Activated T-helper 1 cell treated with anti-CD3 and anti-CD28 coated beads, Interleukin-12 subunit alpha, Interleukin-12 subunit beta, Interleukin-2, Interleukin-4 antibody, amounts not matched to agents 30 ng/mL and 10 ng/mL and 1 ng/mL, durations not matched to agents 14 hours and 24 hours and 36 hours (primary cell): ENCODE measurements at regions not wholly inside any gene's neighbourhood (a gene's known extent, or its start where the extent isn't known, plus 50 kb on each side); places are given as distances from the start of the nearest gene placed in this dataset.

Experiments
- DNase-seq: peaks from one replicate; pipeline ENCODE4 v3.0.0; 2021; ENCODE audit warnings: low spot score
- H3K27ac Mint-ChIP-seq: one replicate; pipeline ENCODE4 v1.8.0; 2021; ENCODE audit warnings: mild to moderate bottlenecking, mixed read lengths
- H3K27me3 Mint-ChIP-seq: one replicate; pipeline ENCODE4 v1.8.0; 2022; ENCODE audit warnings: mild to moderate bottlenecking, moderate library complexity, mixed read lengths; ENCODE audit not compliant: insufficient read depth
- H3K36me3 Mint-ChIP-seq: one replicate; pipeline ENCODE4 v1.8.0; 2021; ENCODE audit warnings: low read depth, mixed read lengths
- H3K4me1 Mint-ChIP-seq: one replicate; pipeline ENCODE4 v1.8.0; 2021; ENCODE audit warnings: low read depth, mixed read lengths
- H3K4me3 Mint-ChIP-seq: one replicate; pipeline ENCODE4 v1.8.0; 2021; ENCODE audit warnings: mild to moderate bottlenecking, moderate library complexity, mixed read lengths
- H3K9me3 Mint-ChIP-seq: one replicate; pipeline ENCODE4 v1.8.0; 2021; ENCODE audit warnings: mixed read lengths
- intact Hi-C: fragments of 100-400 bp; cut with micrococcal nuclease; formaldehyde crosslinking; loops from one replicate; pipeline ENCODE4 v1.15.1; 2024

DNA sequence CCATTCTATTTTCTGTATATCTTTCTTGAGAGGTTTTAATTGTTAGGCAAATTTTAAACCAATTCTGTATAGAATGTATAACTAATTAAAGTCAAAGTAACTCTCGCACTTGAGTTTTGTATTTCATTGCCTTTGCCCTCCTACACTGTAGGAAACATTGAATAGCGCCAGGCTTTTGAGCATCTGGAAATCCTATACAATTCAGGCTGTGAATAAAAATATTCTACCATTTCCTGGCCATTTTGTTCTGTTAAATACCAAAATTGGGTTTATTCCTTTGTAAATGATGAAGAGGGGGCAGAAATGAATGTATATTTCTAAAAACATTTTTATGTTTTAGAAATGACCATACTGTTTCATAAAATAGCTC lies 571.8 kb upstream of the CLINT1 start:
- Mint-ChIP-seq H3K27me3 (no peaks in the 10 kb centered on the region), H3K36me3 (peaks cover 5% of the 10 kb centered on the region), H3K4me3 (no peak overlapping the region), H3K4me1 (peaks cover 40% of the 10 kb centered on the region), H3K27ac (no peak overlapping the region), H3K9me3 (peaks cover 18% of the 10 kb centered on the region)
- DNase-seq: no peak
- intact Hi-C loops: no loop called here

DNA sequence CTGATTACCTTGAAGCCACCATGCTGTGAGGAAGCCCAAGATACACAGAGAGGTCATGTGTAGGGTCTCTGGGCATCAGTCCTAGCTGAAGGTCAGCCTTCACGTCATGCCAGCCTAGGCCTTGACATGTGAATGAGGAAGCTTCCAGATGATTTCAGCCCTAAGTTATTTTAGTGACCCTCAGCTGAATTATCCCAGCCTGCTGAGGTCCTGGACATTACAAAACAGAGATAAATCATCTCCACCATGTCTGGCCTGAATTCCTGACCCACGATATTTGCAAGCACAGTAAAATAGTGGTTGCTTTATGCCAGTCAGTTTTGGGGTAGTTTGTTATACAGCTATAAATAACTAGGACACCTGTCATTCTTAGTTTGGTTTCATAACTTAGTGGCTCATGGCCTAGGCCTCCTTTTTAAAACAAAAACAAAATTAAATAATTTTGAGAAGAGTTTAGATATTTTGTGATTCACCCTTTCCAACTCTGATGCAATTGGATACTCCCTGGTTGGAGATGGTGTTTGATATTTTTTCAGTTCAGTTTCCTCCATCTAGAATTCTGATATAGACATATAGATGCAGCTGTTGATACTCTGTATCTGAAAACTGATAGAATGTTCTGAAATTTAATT lies 571.3 kb upstream of the CLINT1 start:
- Mint-ChIP-seq H3K9me3 (peaks cover 18% of the 10 kb centered on the region), H3K36me3 (peaks cover 4% of the 10 kb centered on the region), H3K27me3 (no peaks in the 10 kb centered on the region), H3K4me1 (peaks cover 35% of the 10 kb centered on the region), H3K27ac (no peak overlapping the region), H3K4me3 (no peak overlapping the region)
- DNase-seq: no peak
- intact Hi-C loops: no loop called here

DNA sequence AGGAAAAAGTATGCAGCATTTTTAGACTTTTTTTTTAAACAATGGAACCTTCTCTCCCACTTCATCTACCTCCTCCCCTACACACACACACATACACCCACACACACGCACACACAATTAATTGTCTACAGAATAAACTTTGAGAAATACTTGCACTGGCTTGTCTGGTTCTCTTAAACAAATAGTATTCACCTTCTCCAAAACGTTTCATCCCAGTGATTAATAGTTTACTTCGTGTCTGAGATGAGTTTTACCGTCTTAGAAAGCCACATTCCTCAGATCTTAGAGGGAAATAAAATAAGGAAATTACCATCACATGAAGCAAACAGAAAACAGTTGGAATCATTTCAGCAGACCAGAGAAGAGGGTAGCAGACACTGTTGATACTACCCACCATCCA lies 570.6 kb upstream of the CLINT1 start:
- intact Hi-C loops: no loop called here
- peaks cover 18% of the 10 kb centered on the region for H3K9me3 Mint-ChIP-seq
- H3K4me1 Mint-ChIP-seq: peaks cover 28% of the 10 kb centered on the region
- H3K27ac Mint-ChIP-seq: no peak overlapping the region
- H3K36me3 Mint-ChIP-seq: peaks cover 4% of the 10 kb centered on the region
- H3K27me3 Mint-ChIP-seq: no peaks in the 10 kb centered on the region
- no peak for DNase-seq
- no peak overlapping the region for H3K4me3 Mint-ChIP-seq

DNA sequence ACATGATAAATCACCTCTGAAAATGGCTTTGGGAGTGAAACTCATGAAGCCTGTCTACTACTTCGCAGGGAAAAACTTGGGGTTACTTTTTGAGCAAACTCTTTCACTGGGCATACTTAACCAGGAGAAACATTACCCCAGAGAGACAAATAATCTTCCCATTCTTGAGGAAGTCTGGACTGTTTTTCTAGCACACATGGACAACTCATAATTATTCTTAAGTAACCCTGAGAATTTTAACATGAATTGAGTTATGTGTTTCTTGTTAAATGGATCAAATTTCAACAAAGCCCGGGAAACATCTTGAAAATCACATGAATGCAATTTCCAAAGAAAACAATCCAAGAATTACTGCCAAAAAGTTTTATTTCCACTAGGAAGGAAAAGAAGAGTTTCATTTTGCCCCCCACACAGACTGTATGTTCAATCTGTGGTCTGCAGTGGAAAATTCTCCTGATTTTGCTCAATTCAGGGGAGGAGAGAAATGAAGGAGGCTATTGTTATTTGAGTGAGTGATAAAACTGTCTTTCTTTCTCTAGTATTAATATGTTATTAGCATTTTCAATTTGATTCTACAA lies 564.8 kb upstream of the CLINT1 start:
- H3K27ac Mint-ChIP-seq: no peak overlapping the region
- intact Hi-C loops: no loop called here
- no peak for DNase-seq
- no peaks in the 10 kb centered on the region for H3K27me3 Mint-ChIP-seq
- peaks cover 6% of the 10 kb centered on the region for H3K9me3 Mint-ChIP-seq
- H3K36me3 Mint-ChIP-seq: peaks cover 2% of the 10 kb centered on the region
- H3K4me3 Mint-ChIP-seq: no peak overlapping the region
- H3K4me1 Mint-ChIP-seq: no peaks in the 10 kb centered on the region

DNA sequence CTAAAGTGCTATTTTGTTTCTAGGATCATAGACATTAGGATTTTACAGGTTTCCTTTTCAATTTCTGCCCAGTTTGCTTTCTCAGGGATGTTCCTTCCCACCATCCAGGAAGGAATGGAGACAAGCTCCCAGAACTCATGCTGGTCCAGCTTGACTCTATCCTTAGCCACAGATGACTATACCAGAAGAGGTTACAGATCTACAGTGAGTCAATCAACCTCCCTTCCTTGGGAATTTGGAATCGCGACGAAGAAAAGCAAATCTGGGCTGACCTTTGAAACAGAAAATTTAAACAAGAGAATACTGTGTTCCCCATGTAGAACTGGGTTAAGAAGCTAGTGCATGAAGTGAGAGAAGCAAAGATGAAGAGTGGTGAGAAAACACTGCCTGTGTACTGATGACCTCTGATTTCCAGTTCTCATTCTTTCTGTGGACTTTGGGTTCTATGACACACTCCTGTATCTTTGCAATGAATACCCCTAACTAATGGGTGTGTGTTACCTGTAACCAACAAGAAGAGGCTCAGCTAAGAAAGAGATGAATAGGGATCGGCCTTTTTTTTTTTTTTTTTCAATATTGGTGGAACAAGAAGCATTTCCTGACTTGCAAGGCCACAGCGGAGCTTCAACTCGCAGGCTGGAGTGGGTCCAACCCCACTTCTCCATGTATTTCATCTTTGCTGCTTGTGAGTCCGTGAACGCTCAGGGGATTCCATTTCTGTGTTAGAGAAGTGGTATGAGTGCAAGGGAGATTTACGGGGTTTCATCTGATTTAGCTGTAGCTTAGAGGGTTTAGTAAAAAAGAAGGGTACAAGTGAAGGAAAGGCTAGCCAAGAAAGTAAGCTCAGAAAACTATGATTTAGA lies 563.9 kb upstream of the CLINT1 start:
- Mint-ChIP-seq H3K36me3 (peaks cover 2% of the 10 kb centered on the region), H3K27ac (no peak overlapping the region), H3K4me3 (no peak overlapping the region), H3K27me3 (no peaks in the 10 kb centered on the region), H3K4me1 (no peaks in the 10 kb centered on the region), H3K9me3 (peaks cover 6% of the 10 kb centered on the region)
- no peak for DNase-seq
- intact Hi-C loops: no loop called here

DNA sequence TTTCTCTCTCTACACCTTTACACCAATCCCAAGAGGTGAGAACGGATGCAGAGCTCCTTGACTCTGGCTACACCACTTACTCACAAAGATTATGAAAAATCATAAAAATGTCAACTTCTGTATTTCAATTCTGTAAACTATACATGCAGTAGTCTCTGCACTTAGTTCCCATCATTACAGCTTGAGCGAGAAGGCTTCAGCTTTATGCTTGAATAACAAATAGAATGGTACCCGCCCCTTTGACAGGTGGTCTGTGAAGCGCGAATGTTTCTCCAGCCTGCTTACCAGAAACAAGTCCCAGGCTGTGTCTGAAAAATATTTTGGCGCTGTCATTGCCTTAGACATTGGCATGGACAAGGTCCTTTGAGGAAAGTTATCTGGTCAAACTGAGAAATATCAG lies 562.4 kb upstream of the CLINT1 start:
- DNase-seq: no peak
- Mint-ChIP-seq H3K27me3 (no peaks in the 10 kb centered on the region), H3K36me3 (peaks cover 2% of the 10 kb centered on the region), H3K9me3 (peaks cover 6% of the 10 kb centered on the region), H3K4me1 (no peaks in the 10 kb centered on the region), H3K4me3 (no peak overlapping the region), H3K27ac (no peak overlapping the region)
- intact Hi-C loops: no loop called here

DNA sequence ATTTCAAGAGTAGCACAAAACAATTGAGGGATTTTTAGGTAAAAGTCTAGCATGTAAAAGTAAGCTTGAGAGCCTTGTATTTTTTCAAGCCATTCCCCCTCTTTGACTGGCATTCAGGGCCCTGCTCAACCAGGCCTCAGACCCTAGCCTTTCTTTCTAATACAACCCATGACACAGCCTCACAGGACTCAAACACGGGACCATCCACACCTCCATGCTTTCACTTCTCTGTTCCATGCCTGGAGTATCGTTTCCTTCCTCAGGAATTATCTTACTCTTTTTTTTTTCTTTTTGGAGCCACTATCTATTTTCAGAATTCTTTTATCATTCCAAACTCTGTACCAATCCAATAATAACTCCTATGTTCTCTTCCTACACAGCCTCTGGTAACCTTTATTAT lies 560.2 kb upstream of the CLINT1 start:
- Mint-ChIP-seq H3K4me3 (no peak overlapping the region), H3K27ac (no peak overlapping the region), H3K9me3 (peaks cover 6% of the 10 kb centered on the region), H3K4me1 (no peaks in the 10 kb centered on the region), H3K36me3 (peaks cover 2% of the 10 kb centered on the region), H3K27me3 (no peaks in the 10 kb centered on the region)
- intact Hi-C loops: no loop called here
- no peak for DNase-seq

DNA sequence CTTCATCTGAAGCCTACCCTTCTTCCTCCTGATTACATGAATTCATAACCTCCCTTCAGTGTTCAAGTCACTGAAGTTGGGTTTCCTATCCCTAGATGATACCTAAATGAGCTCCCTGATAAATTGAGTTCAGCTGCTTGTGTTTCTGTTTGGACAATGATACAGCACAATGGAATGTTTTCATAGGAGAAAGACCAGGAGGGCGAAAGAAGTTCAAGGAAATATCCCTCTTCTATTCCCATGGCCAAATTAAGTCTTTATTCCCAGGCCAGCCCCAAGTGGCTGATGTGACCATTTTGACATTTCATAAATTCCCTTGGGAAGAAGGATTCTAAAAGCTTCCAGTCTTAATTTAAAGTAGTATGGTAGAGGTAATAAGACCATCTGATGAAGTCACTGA lies 555.8 kb upstream of the CLINT1 start:
- intact Hi-C loops: no loop called here
- Mint-ChIP-seq H3K4me3 (no peak overlapping the region), H3K9me3 (no peaks in the 10 kb centered on the region), H3K4me1 (no peaks in the 10 kb centered on the region), H3K27ac (no peak overlapping the region), H3K27me3 (no peaks in the 10 kb centered on the region), H3K36me3 (no peaks in the 10 kb centered on the region)
- DNase-seq: no peak

DNA sequence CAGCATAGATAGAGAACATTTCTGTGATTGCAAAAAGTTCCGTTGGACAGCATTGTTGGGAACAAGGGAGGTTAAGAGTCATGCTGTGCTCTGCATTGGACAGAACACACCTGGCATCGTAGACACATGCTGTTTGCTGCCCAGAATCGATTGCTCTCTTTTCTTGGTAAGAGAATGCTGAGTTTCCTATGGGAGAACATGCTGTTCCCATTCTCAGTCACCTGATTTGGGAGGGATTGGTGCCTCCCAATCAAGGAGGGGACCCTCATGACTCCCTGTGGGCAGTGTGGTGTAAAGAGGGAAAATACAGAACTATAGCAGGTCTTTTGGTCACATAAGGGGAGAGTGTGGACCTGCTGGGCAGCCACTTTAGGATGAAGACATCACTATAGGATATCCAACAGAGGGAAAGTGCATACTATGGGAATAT lies 555.4 kb upstream of the CLINT1 start:
- DNase-seq: no peak
- Mint-ChIP-seq H3K9me3 (no peaks in the 10 kb centered on the region), H3K27me3 (no peaks in the 10 kb centered on the region), H3K4me3 (no peak overlapping the region), H3K36me3 (no peaks in the 10 kb centered on the region), H3K4me1 (no peaks in the 10 kb centered on the region), H3K27ac (no peak overlapping the region)
- intact Hi-C loops: no loop called here

DNA sequence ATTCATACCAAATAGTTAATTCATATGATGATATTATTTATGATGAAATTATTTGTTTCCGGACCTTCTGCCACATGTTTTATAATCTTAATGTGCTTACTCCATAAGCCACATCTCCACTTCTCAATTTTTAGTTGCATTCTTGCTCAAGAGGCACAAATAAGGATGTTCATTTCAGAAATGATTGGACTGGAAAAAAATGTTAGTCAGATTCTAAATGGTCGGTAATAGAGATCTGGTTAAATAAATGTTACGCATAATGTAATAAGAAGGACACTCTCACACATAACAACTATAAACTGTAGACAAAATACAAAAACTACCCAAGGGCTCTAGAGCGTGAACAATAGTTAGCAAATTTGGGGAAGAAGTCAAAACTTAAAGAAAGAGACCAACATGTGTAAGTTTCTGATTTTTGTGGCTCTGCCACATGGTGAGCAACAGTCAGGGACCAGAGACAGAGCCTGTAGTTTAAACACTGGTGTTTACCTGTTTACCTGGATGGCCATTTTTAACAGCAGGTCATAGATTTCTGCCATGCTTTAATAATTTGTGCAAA lies 554.3 kb upstream of the CLINT1 start:
- no peaks in the 10 kb centered on the region for H3K36me3 Mint-ChIP-seq
- H3K27me3 Mint-ChIP-seq: no peaks in the 10 kb centered on the region

DNA sequence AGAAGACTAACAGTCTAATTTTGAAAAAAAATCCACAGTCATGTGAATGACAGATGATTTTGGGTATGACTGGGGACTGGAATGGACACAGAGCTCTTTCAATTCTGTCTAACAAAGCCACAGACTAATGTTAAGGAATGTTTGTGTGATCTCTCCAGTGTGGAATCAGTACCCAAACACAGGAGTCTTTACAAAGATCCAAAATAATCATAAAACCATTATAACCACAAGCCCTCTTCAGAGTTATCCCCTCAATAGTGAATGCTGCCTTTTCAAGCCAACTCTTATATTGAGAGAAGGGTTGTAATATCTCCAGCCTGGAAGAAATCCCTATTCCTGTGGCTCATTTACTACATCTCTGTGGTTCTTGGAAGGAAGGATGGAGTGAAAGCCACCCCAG lies 552.0 kb upstream of the CLINT1 start:
- no peak overlapping the region for H3K27ac Mint-ChIP-seq
- no peaks in the 10 kb centered on the region for H3K36me3 Mint-ChIP-seq
- H3K4me3 Mint-ChIP-seq: no peak overlapping the region
- H3K4me1 Mint-ChIP-seq: no peaks in the 10 kb centered on the region
- H3K9me3 Mint-ChIP-seq: no peaks in the 10 kb centered on the region
- DNase-seq: no peak
- H3K27me3 Mint-ChIP-seq: no peaks in the 10 kb centered on the region
- intact Hi-C loops: no loop called here

More for the DNA sequence above, 554.3 kb upstream of the CLINT1 start:
- H3K4me3 Mint-ChIP-seq: no peak overlapping the region
- intact Hi-C loops: no loop called here
- no peak overlapping the region for H3K27ac Mint-ChIP-seq
- no peaks in the 10 kb centered on the region for H3K9me3 Mint-ChIP-seq
- H3K4me1 Mint-ChIP-seq: no peaks in the 10 kb centered on the region
- DNase-seq: no peak

DNA sequence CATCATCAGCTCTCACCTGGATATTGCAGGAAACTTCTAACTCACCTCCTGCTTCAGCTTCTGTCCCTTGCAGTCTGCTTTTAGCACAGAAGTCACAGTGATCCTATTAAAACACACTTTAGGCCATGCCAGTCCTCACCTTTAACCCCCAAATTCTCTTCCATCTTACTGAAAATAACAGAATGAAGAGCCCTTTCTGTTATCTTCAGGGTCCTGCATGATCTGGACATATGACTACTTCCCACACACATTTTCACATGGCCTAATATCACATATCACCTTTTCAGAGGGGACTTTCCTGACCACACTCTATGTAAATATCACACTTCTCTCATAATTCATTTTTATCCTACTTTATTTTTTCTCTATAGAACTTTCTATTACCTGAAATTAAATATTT lies 550.6 kb upstream of the CLINT1 start:
- no peaks in the 10 kb centered on the region for H3K36me3 Mint-ChIP-seq
- H3K4me3 Mint-ChIP-seq: no peak overlapping the region

DNA sequence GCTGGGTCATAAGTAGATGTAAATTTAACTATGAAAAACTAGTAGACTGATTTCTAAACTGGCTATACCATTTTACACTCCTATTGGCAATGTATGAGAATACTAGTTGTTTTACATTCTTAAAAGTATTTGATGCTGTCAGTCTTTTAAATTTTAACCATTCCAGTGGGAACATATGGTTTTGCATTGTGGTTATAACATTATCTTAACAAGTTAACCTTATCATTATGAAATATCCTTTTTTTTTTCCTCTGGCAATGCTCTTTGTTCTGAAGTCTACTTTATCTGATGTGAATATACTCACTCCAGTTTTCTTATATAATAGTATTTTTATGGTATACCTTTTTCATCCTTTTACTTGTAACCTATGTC lies 548.9 kb upstream of the CLINT1 start:
- no peaks in the 10 kb centered on the region for H3K36me3 Mint-ChIP-seq
- intact Hi-C loops: no loop called here
- DNase-seq: no peak
- H3K27ac Mint-ChIP-seq: no peak overlapping the region
- no peaks in the 10 kb centered on the region for H3K27me3 Mint-ChIP-seq
- peaks cover 6% of the 10 kb centered on the region for H3K9me3 Mint-ChIP-seq
- H3K4me3 Mint-ChIP-seq: no peak overlapping the region
- H3K4me1 Mint-ChIP-seq: no peaks in the 10 kb centered on the region

More for the DNA sequence above, 550.6 kb upstream of the CLINT1 start:
- no peak for DNase-seq
- Mint-ChIP-seq H3K9me3 (no peaks in the 10 kb centered on the region), H3K27me3 (no peaks in the 10 kb centered on the region), H3K27ac (no peak overlapping the region), H3K4me1 (no peaks in the 10 kb centered on the region)
- intact Hi-C loops: no loop called here
